GM12878 (cell line): ENCODE measurements at regions not wholly inside any gene's neighbourhood (a gene's known extent, or its start where the extent isn't known, plus 50 kb on each side); places are given as distances from the start of the nearest gene placed in this dataset.

Experiments used
- ATAC-seq: fragments of 200-7000 bp; cut with Tn5 transposase; 3 replicates; pipeline ENCODE4 v1.9.1; 2020; ENCODE audit warnings: mild to moderate bottlenecking, moderate library complexity
- BruUV-seq: library from RNA; stranded (reverse); fragments of 400-500 nt; replicated peaks from 2 replicates; lab custom pipeline; 2021; lab: Mats Ljungman, UMichigan
- CTCF ChIA-PET: fragments of 300-600 bp; sonication (Branson Sonifier 250); formaldehyde crosslinking; extraction: SDS; loops from one replicate; lab custom pipeline; 2021; ENCODE audit warnings: inconsistent platforms; lab: Yijun Ruan, JAX
- POLR2A ChIA-PET: fragments of 350-600 bp; formaldehyde crosslinking; extraction: SDS; loops from one replicate; lab custom pipeline; 2021; ENCODE audit warnings: inconsistent platforms; lab: Charles Lee
- RAD21 ChIA-PET: fragments of 300-600 bp; sonication (Branson Sonifier 250); formaldehyde crosslinking; loops from one replicate; lab custom pipeline; 2023; ENCODE audit warnings: antibody characterized with exemption; ENCODE audit not compliant: unreplicated experiment; lab: Charles Lee
- SMC1A ChIA-PET: fragments of 300-600 bp; sonication (Branson Sonifier 250); formaldehyde crosslinking; loops from one replicate; lab custom pipeline; 2023; ENCODE audit not compliant: unreplicated experiment, uncharacterized antibody; lab: Charles Lee
- DNase-seq: peaks from one replicate; pipeline ENCODE4 v3.0.0-alpha.2; 2011; ENCODE audit warnings: low read depth, low spot score
- FAIRE-seq: peaks from 3 replicates; lab custom pipeline; 2011; peaks lifted over from hg19 to GRCh38; lab: Jason Lieb, UNC
- H2AFZ ChIP-seq: 2 replicates; pipeline ENCODE4 v1.6.0; 2011; ENCODE audit warnings: low read depth, low read length, control low read depth; ENCODE audit not compliant: control insufficient read depth
- H3K27ac ChIP-seq: 2 replicates; pipeline ENCODE4 v1.5.1; 2011; ENCODE audit warnings: control low read depth; ENCODE audit not compliant: control insufficient read depth, insufficient read depth
- H3K27me3 ChIP-seq, 2 experiments: replicated peaks in 1 of 2; 2 replicates each; pipeline versions ENCODE4 v1.6.0 to v1.6.1; 2011; ENCODE audit warnings: low read length in 1 of 2; ENCODE audit not compliant: control insufficient read depth in 2 of 2, insufficient read depth in 2 of 2
- H3K36me3 ChIP-seq, 2 experiments: 2 replicates each; pipeline ENCODE4 v1.5.1; 2011; ENCODE audit warnings: low read length in 1 of 2; ENCODE audit not compliant: control insufficient read depth in 2 of 2, insufficient read depth in 2 of 2
- H3K4me1 ChIP-seq: 2 replicates; pipeline ENCODE4 v1.6.1; 2011; ENCODE audit warnings: mild to moderate bottlenecking, low read length, moderate library complexity, mixed read lengths; ENCODE audit not compliant: control insufficient read depth, insufficient read depth
- H3K4me2 ChIP-seq: 2 replicates; pipeline ENCODE4 v1.6.0; 2011; ENCODE audit warnings: control low read depth; ENCODE audit not compliant: control insufficient read depth, insufficient read depth
- H3K4me3 ChIP-seq: fragments of 200-600 bp; sonication (generic); 2 replicates; pipeline ENCODE4 v1.5.1; 2016
- H3K79me2 ChIP-seq: 2 replicates; pipeline ENCODE4 v1.6.0; 2011; ENCODE audit warnings: low read length; ENCODE audit not compliant: control insufficient read depth, insufficient read depth
- H3K9ac ChIP-seq: 2 replicates; pipeline ENCODE4 v1.8.0; 2011; ENCODE audit warnings: low read length, control low read depth, mixed read lengths; ENCODE audit not compliant: control insufficient read depth, insufficient read depth
- H3K9me3 ChIP-seq: replicated peaks from 3 replicates; pipeline ENCODE4 v1.5.1; 2011; ENCODE audit warnings: mild to moderate bottlenecking, low read length; ENCODE audit not compliant: control insufficient read depth, insufficient read depth
- H4K20me1 ChIP-seq: 2 replicates; pipeline ENCODE4 v1.6.0; 2011; ENCODE audit not compliant: control insufficient read depth, insufficient read depth
- BACH1 ChIP-seq: fragments of 450-650 bp; IDR thresholded peaks from 2 replicates; pipeline ENCODE4 v1.6.1; 2017; ENCODE audit warnings: mild to moderate bottlenecking, borderline replicate concordance
- HDAC2 ChIP-seq: fragments of 200-600 bp; sonication (generic); IDR thresholded peaks from 2 replicates; pipeline ENCODE4 v1.6.1; 2017
- IRF3 ChIP-seq: fragments of 450-650 bp; IDR thresholded peaks from 2 replicates; pipeline ENCODE4 v1.6.1; 2014; ENCODE audit warnings: mild to moderate bottlenecking
- MAX ChIP-seq: IDR thresholded peaks from 2 replicates; pipeline ENCODE4 v1.6.1; 2012; ENCODE audit warnings: low read depth, low read length, improper control_type of control experiment
- MEF2B ChIP-seq: fragments of 450-650 bp; IDR thresholded peaks from 2 replicates; pipeline ENCODE4 v1.6.1; 2018; ENCODE audit warnings: mild to moderate bottlenecking, moderate library complexity; ENCODE audit not compliant: partially characterized antibody, poor library complexity, severe bottlenecking
- MYC ChIP-seq: IDR thresholded peaks from 2 replicates; pipeline ENCODE4 v1.6.1; 2011; ENCODE audit warnings: mild to moderate bottlenecking, low read length, moderate library complexity, inconsistent platforms; ENCODE audit not compliant: insufficient read depth, insufficient replicate concordance, insufficient read length, severe bottlenecking
- NFIC ChIP-seq: IDR thresholded peaks from 2 replicates; pipeline ENCODE4 v1.6.1; 2012; ENCODE audit warnings: low read depth, mild to moderate bottlenecking, inconsistent platforms, low read length, moderate library complexity
- NFYB ChIP-seq: IDR thresholded peaks from 2 replicates; pipeline ENCODE4 v1.6.1; 2011; ENCODE audit warnings: low read depth, mild to moderate bottlenecking, low read length, improper control_type of control experiment, moderate library complexity; ENCODE audit not compliant: insufficient read depth
- NR2F1 ChIP-seq: fragments of 450-650 bp; conservative IDR thresholded peaks from 2 replicates; pipeline ENCODE4 v1.6.1; 2017; ENCODE audit warnings: mild to moderate bottlenecking
- PAX5 ChIP-seq: IDR thresholded peaks from 2 replicates; pipeline ENCODE4 v1.6.1; 2011; ENCODE audit warnings: low read depth, low read length, borderline replicate concordance
- SMC3 ChIP-seq: IDR thresholded peaks from 2 replicates; pipeline ENCODE4 v1.6.1; 2011; ENCODE audit warnings: low read length, improper control_type of control experiment, borderline replicate concordance
- ZBTB40 ChIP-seq: fragments of 450-650 bp; IDR thresholded peaks from 2 replicates; pipeline ENCODE4 v1.6.1; 2016; ENCODE audit warnings: mild to moderate bottlenecking, moderate library complexity, borderline replicate concordance
- WGBS: methylation state at CpG from one replicate; pipeline ENCODE4 v1.1.6; 2016; ENCODE audit warnings: low lambda C conversion rate; ENCODE audit not compliant: insufficient replicate concordance, insufficient coverage; ENCODE audit errors: missing lambda C conversion rate; 5-methylcytosine and 5-hydroxymethylcytosine counted together
- in situ Hi-C: fragments of 300-500 bp; cut with MboI; formaldehyde crosslinking; loops from 9 replicates; pipeline ENCODE4 v1.14.3; 2018; ENCODE audit warnings: mixed read lengths
- intact Hi-C: fragments of 100-400 bp; cut with micrococcal nuclease; formaldehyde crosslinking; loops from one replicate; pipeline ENCODE4 v1.14.2; 2022; ENCODE audit not compliant: unreplicated experiment
- TF ChIP-seq, protein P1 (sequence below): IDR thresholded peaks from 2 replicates; pipeline ENCODE4 v1.6.1; 2011; ENCODE audit warnings: borderline replicate concordance, low read depth, mild to moderate bottlenecking, moderate library complexity, low read length; ENCODE audit not compliant: insufficient read depth, poor library complexity, severe bottlenecking
- TF ChIP-seq, protein P2 (sequence below): fragments of 450-650 bp; conservative IDR thresholded peaks from 2 replicates; pipeline ENCODE4 v1.6.1; 2017; ENCODE audit warnings: mild to moderate bottlenecking, moderate library complexity

DNA sequence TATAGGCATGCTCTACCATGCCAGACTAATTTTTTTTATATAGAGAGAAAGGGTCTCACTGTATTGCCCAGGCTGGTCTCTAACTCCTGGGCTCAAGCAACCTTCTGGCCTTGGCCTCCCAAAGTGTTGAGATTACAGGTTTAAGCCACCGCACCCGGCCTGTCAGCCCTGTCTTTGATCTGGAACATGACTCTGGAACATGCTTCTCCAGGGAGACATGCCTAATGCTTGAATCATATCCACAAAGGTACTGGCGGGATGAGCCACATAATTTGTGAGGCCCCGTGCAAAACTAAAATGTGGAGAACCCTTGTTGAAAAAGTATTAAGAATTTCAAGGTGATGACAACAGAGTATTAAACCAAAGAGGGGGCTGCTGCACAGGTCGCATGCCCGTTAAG, 282.8 kb downstream of the ARHGAP12 start:
- H3K79me2 ChIP-seq, result no peaks in the 10 kb centered on the region
- no peak for FAIRE-seq
- SMC1A ChIA-PET, result interaction anchor here (0.7 to 1.6 kb wide), 3 partner anchors 9 to 21 kb away, joined by 3 to 5 read pairs (median 5); no protein-coding TSS in a partner anchor
- no peak overlapping the region for H2AFZ ChIP-seq
- H3K9me3 ChIP-seq, result no peaks in the 10 kb centered on the region; the same call in 2 of the 3 replicates
- H3K4me1 ChIP-seq, result no peaks in the 10 kb centered on the region
- H3K27ac ChIP-seq, result no peak overlapping the region
- no peaks in the 10 kb centered on the region for H3K27me3 ChIP-seq
- RAD21 ChIA-PET, result no interaction called here
- no peak for DNase-seq
- POLR2A ChIA-PET, result no interaction called here
- H4K20me1 ChIP-seq, result no peaks in the 10 kb centered on the region
- intact Hi-C loops (no loop called here), in situ Hi-C loops (no loop called here)
- CTCF ChIA-PET, result no interaction called here
- no TSS peak for BruUV-seq
- WGBS, result 55% methylated on average over 6 of the region's 6 CpGs
- no peak overlapping the region for H3K9ac ChIP-seq
- H3K36me3 ChIP-seq, result no peaks in the 10 kb centered on the region
- TF ChIP-seq MAX, result no peak
- TF ChIP-seq SMC3, result no peak
- TF ChIP-seq PAX5, result no peak
- TF ChIP-seq, protein P1, sequence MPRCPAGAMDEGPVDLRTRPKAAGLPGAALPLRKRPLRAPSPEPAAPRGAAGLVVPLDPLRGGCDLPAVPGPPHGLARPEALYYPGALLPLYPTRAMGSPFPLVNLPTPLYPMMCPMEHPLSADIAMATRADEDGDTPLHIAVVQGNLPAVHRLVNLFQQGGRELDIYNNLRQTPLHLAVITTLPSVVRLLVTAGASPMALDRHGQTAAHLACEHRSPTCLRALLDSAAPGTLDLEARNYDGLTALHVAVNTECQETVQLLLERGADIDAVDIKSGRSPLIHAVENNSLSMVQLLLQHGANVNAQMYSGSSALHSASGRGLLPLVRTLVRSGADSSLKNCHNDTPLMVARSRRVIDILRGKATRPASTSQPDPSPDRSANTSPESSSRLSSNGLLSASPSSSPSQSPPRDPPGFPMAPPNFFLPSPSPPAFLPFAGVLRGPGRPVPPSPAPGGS, result no peak
- TF ChIP-seq, protein P2, sequence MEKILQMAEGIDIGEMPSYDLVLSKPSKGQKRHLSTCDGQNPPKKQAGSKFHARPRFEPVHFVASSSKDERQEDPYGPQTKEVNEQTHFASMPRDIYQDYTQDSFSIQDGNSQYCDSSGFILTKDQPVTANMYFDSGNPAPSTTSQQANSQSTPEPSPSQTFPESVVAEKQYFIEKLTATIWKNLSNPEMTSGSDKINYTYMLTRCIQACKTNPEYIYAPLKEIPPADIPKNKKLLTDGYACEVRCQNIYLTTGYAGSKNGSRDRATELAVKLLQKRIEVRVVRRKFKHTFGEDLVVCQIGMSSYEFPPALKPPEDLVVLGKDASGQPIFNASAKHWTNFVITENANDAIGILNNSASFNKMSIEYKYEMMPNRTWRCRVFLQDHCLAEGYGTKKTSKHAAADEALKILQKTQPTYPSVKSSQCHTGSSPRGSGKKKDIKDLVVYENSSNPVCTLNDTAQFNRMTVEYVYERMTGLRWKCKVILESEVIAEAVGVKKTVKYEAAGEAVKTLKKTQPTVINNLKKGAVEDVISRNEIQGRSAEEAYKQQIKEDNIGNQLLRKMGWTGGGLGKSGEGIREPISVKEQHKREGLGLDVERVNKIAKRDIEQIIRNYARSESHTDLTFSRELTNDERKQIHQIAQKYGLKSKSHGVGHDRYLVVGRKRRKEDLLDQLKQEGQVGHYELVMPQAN, result no peak
- no peak for TF ChIP-seq IRF3
- TF ChIP-seq ZBTB40, result no peak
- no peak for TF ChIP-seq NFIC
- TF ChIP-seq MEF2B, result no peak
- no peak for TF ChIP-seq NFYB
- no peak for TF ChIP-seq BACH1
- no peak for TF ChIP-seq NR2F1
- no peak for TF ChIP-seq MYC
- no peak for TF ChIP-seq HDAC2
- ATAC-seq, result no peak
- no peak overlapping the region for H3K4me2 ChIP-seq
- H3K4me3 ChIP-seq, result no peak overlapping the region
